SIG-M5 (cell line): ENCODE measurements at regions not wholly inside any gene's neighbourhood (a gene's known extent, or its start where the extent isn't known, plus 50 kb on each side); places are given as distances from the start of the nearest gene placed in this dataset.
"Not testable (repeated sequence)": the region's sequence is repeated elsewhere in the genome, so short reads cannot be mapped to it uniquely, and the experiment has no call there.

Experiments used
- DNase-seq: peaks from one replicate; lab custom pipeline; 2025; lab: John Stamatoyannopoulos, UW

- DNase-seq, result no peak
Measured at GRCh38 chr3:153973722-153974265, 147.4 kb upstream of the ARHGEF26 start.

- DNase-seq, result no peak
Measured at GRCh38 chr3:153974614-153975013, 146.6 kb upstream of the ARHGEF26 start.

- DNase-seq, result no peak
Measured at GRCh38 chr3:153976891-153977554, 144.2 kb upstream of the ARHGEF26 start.

GRCh38 chr3:153978006-153978405, 143.2 kb upstream of the ARHGEF26 start:
- DNase-seq, result no peak

- no peak for DNase-seq
Measured at GRCh38 chr3:153979418-153980251, 141.6 kb upstream of the ARHGEF26 start.

- DNase-seq, result no peak
Measured at GRCh38 chr3:153980252-153980590, 141.0 kb upstream of the ARHGEF26 start.

- not testable (repeated sequence) for DNase-seq
Measured at GRCh38 chr3:153997364-153997763, 123.8 kb upstream of the ARHGEF26 start.

- DNase-seq, result no peak
Measured at GRCh38 chr3:154003649-154004048, 117.5 kb upstream of the ARHGEF26 start.

GRCh38 chr3:154011036-154011435, 110.2 kb upstream of the ARHGEF26 start:
- DNase-seq, result no peak

GRCh38 chr3:154013736-154014135, 107.5 kb upstream of the ARHGEF26 start:
- no peak for DNase-seq

GRCh38 chr3:154015307-154015706, 105.9 kb upstream of the ARHGEF26 start:
- no peak for DNase-seq

- no peak for DNase-seq
Measured at GRCh38 chr3:154018100-154018696, 103.0 kb upstream of the ARHGEF26 start.

- no peak for DNase-seq
Measured at GRCh38 chr3:154022606-154023005, 98.6 kb upstream of the ARHGEF26 start.

GRCh38 chr3:154023148-154023547, 98.0 kb upstream of the ARHGEF26 start:
- DNase-seq, result no peak

- no peak for DNase-seq
Measured at GRCh38 chr3:154025007-154025406, 96.2 kb upstream of the ARHGEF26 start.

GRCh38 chr3:154029926-154030325, 91.3 kb upstream of the ARHGEF26 start:
- no peak for DNase-seq

- no peak for DNase-seq
Measured at GRCh38 chr3:154034797-154035330, 86.3 kb upstream of the ARHGEF26 start.

- no peak for DNase-seq
Measured at GRCh38 chr3:154040283-154040682, 80.9 kb upstream of the ARHGEF26 start.

- DNase-seq, result no peak
Measured at GRCh38 chr3:154044671-154045070, 76.5 kb upstream of the ARHGEF26 start.

GRCh38 chr3:154050216-154050615, 71.0 kb upstream of the ARHGEF26 start:
- no peak for DNase-seq

GRCh38 chr3:154050766-154051165, 70.4 kb upstream of the ARHGEF26 start:
- DNase-seq, result no peak

GRCh38 chr3:154059833-154060232, 61.4 kb upstream of the ARHGEF26 start:
- no peak for DNase-seq
